ENCODE measurements at regions not wholly inside any gene's neighbourhood (a gene's known extent, or its start where the extent isn't known, plus 50 kb on each side); places are given as distances from the start of the nearest gene placed in this dataset.

- H3K4me3 ChIP-seq (ENCODE audit: low read depth, low read length), result no peak overlapping the region
- TF ChIP-seq CTCF (conservative IDR thresholded peaks at IDR 0.05; ENCODE audit: low read depth, low read length), result no peak
- no peak for DNase-seq (ENCODE audit: low read depth)
Measured at GRCh38 chr14:55977392-55978150, 140.6 kb upstream of the PELI2 start.

- no peak overlapping the region for H3K4me3 ChIP-seq (ENCODE audit: low read depth, low read length)
- TF ChIP-seq CTCF (conservative IDR thresholded peaks at IDR 0.05; ENCODE audit: low read depth, low read length), result no peak
- no peak for DNase-seq (ENCODE audit: low read depth)
Measured at GRCh38 chr14:55979096-55979495, 139.1 kb upstream of the PELI2 start.

GRCh38 chr14:55979781-55980180 is 138.4 kb upstream of the PELI2 start:
- DNase-seq (ENCODE audit: low read depth), result no peak
- TF ChIP-seq CTCF (conservative IDR thresholded peaks at IDR 0.05; ENCODE audit: low read depth, low read length), result no peak
- no peak overlapping the region for H3K4me3 ChIP-seq (ENCODE audit: low read depth, low read length)

- TF ChIP-seq CTCF (conservative IDR thresholded peaks at IDR 0.05; ENCODE audit: low read depth, low read length), result no peak
- H3K4me3 ChIP-seq (ENCODE audit: low read depth, low read length), result no peak overlapping the region
- DNase-seq (ENCODE audit: low read depth), result no peak
Measured at GRCh38 chr14:55980970-55981369, 137.2 kb upstream of the PELI2 start.

GRCh38 chr14:55986069-55986468 is 132.1 kb upstream of the PELI2 start:
- H3K4me3 ChIP-seq (ENCODE audit: low read depth, low read length), result no peak overlapping the region
- TF ChIP-seq CTCF (conservative IDR thresholded peaks at IDR 0.05; ENCODE audit: low read depth, low read length), result no peak
- DNase-seq (ENCODE audit: low read depth), result no peak

- TF ChIP-seq CTCF (conservative IDR thresholded peaks at IDR 0.05; ENCODE audit: low read depth, low read length), result no peak
- DNase-seq (ENCODE audit: low read depth), result no peak
- H3K4me3 ChIP-seq (ENCODE audit: low read depth, low read length), result no peak overlapping the region
Measured at GRCh38 chr14:56000846-56001245, 117.4 kb upstream of the PELI2 start.

- DNase-seq (ENCODE audit: low read depth), result no peak
- TF ChIP-seq CTCF (conservative IDR thresholded peaks at IDR 0.05; ENCODE audit: low read depth, low read length), result no peak
- H3K4me3 ChIP-seq (ENCODE audit: low read depth, low read length), result no peak overlapping the region
Measured at GRCh38 chr14:56002342-56002741, 115.9 kb upstream of the PELI2 start.

Measured in epithelial cell of proximal tubule (primary cell).